Left cardiac atrium (tissue), 4 donors: ENCODE measurements at regions not wholly inside any gene's neighbourhood (a gene's known extent, or its start where the extent isn't known, plus 50 kb on each side); places are given as distances from the start of the nearest gene placed in this dataset.

Source experiments
- ATAC-seq, 2 donors: fragments of 200-7000 bp; cut with Tn5 transposase; one replicate each; pipeline ENCODE4 v1.9.1; 2020; ENCODE audit warnings: mild to moderate bottlenecking in 2 of 2, moderate library complexity in 2 of 2
- DNase-seq: peaks from one replicate; pipeline ENCODE4 v3.0.0-alpha.2; 2020
- intact Hi-C, 2 donors: fragments of 100-400 bp; cut with DNase I; formaldehyde crosslinking; loops; one replicate each; pipeline versions ENCODE4 v1.14.1 to v1.15.1; 2022 to 2023
- donor health status: DM: no; HTN: yes; CAD: no.
- donor health status: DM: no; HTN: yes; CAD: no; lungs with severe emphysema.
- donor health status: DM: yes; HTN: yes; CAD: no.
- donor health status: Dilated cardiomyopathy.

- ATAC-seq, result no peak
- DNase-seq, result no peak
- intact Hi-C loops, result loop anchor here in 1 of 2 donors (10.0 kb wide), 1 partner anchor 191 kb away; the partner anchor contains the start of genes DOCK4 and ZNF277
Observed at GRCh38 chr7:112395411-112395810, 54.8 kb upstream of the IFRD1 start.

GRCh38 chr7:112395893-112396292 lies 54.4 kb upstream of the IFRD1 start:
- intact Hi-C loops, result loop anchor here in 1 of 2 donors (10.0 kb wide), 1 partner anchor 191 kb away; the partner anchor contains the start of genes DOCK4 and ZNF277
- DNase-seq (no peak), ATAC-seq (no peak)

GRCh38 chr7:112398534-112398933 lies 51.7 kb upstream of the IFRD1 start:
- intact Hi-C loops, result loop anchor here in 1 of 2 donors (10.0 kb wide), 1 partner anchor 194 kb away; the partner anchor contains the start of genes DOCK4 and ZNF277
- ATAC-seq (no peak), DNase-seq (no peak)

- ATAC-seq, result no peak
- intact Hi-C loops, result loop anchor here in 1 of 2 donors (10.0 kb wide), 1 partner anchor 195 kb away; the partner anchor contains the start of genes DOCK4 and ZNF277
- DNase-seq, result no peak
Observed at GRCh38 chr7:112399501-112399900, 50.8 kb upstream of the IFRD1 start.

GRCh38 chr7:112400141-112400540 lies 50.1 kb upstream of the IFRD1 start:
- DNase-seq (no peak), ATAC-seq (no peak)
- intact Hi-C loops, result loop anchor here in 1 of 2 donors (10.0 kb wide), 1 partner anchor 445 kb away; no protein-coding TSS in a partner anchor
